LHCN-M2 (cell line): ENCODE measurements at regions not wholly inside any gene's neighbourhood (a gene's known extent, or its start where the extent isn't known, plus 50 kb on each side); places are given as distances from the start of the nearest gene placed in this dataset.
"Not testable (repeated sequence)": the region's sequence is repeated elsewhere in the genome, so short reads cannot be mapped to it uniquely, and the experiment has no call there.

ENCODE experiments used
- DNase-seq: peaks from one replicate; pipeline ENCODE4 v3.0.0-alpha.2; 2012; ENCODE audit warnings: low read depth

DNA sequence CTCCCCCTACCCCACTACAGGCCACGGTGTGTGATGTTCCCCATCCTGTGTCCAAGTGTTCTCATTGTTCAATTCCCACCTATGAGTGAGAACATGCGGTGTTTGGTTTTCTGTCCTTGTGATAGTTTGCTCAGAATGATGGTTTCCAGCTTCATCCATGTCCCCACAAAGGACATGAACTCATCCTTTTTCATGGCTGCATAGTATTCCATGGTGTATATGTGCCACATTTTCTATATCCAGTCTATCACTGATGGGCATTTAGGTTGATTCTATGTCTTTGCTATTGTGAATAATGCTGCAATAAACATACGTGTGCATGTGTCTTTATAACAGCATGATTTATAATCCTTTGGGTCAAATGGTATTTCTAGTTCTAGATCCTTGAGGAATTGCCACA is 573.4 kb downstream of the TMTC2 start:
- DNase-seq: not testable (repeated sequence)

DNA sequence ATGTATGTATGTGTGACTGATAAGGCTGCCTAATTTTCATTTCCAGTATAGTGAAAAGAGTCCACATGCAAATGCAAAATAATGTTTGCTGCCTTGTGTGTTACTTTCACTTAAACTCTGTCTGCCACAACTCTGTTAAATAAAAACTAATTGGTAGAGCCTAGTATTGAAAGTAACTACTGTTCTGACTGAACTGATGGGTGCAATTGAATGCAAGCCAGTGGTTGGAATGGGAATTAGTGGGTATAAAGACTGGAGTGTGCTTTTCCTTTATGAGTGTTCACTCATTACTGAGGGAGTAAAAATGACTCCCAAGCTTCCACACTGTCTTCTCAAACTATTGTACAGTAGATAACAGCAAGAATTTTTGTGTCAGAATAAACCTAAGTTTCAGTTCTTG is 571.0 kb downstream of the TMTC2 start:
- DNase-seq: no peak

DNA sequence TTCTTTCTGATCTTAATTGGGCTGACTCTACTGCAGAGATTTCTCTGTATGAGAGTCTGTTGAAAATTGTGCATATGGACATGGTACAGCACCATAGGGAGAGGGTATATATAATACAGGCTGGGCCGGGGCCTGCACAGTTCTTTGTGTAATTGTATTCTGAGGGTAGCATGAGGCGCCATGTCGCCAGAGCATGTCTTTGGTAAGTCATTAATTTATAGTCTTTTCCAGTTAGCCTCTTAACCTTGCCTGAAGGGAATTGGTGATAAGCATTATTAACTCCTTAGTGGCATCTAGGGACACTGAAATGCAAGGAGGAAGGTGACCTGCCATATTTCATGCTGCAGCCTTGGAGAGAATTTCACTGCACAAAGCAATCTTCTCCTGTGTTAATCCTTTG is 569.9 kb downstream of the TMTC2 start:
- DNase-seq: no peak

GRCh38 chr12:83250866-83251265 is 564.2 kb downstream of the TMTC2 start:
- no peak for DNase-seq

- DNase-seq: no peak
Observed at GRCh38 chr12:83245156-83245555, 558.5 kb downstream of the TMTC2 start.

DNA sequence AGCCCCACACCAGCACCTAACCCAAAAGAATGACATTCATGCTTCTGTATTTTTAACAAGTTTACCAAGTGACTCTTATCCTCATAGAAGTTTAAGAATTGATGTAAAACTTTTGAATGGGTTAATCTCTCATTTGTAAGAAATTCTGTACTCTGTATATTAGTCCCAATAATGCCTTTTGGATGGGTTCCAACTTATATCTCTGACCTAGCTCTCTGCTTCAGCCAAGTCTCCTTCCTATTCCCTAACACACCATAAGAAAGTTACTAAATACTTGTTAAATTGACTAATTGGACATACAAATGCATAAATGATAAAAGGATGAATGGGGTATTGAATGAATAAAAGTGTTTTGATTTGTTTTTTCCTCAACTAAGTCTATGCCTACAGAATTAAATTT is 557.3 kb downstream of the TMTC2 start:
- no peak for DNase-seq

GRCh38 chr12:83233987-83234386 is 547.3 kb downstream of the TMTC2 start:
- DNase-seq: not testable (repeated sequence)

DNA sequence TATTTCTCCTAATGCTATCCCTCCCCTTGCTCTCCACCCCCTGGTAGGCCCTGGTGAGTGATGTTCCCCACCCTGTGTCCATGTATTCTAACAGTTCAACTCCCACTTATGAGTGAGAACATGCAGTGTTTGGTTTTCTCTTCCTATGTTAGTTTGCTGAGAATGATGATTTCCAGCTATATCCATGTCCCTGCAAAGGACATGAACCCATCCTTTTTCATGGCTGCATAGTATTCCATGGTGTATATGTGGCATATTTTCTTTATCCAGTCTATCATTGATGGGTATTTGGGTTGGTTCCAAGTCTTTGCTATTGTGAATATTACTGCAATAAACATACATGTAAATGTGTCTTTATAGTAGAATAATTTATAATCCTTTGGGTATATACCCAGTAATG is 540.3 kb downstream of the TMTC2 start:
- DNase-seq: not testable (repeated sequence)

GRCh38 chr12:83225806-83226205 is 539.1 kb downstream of the TMTC2 start:
- no peak for DNase-seq

DNA sequence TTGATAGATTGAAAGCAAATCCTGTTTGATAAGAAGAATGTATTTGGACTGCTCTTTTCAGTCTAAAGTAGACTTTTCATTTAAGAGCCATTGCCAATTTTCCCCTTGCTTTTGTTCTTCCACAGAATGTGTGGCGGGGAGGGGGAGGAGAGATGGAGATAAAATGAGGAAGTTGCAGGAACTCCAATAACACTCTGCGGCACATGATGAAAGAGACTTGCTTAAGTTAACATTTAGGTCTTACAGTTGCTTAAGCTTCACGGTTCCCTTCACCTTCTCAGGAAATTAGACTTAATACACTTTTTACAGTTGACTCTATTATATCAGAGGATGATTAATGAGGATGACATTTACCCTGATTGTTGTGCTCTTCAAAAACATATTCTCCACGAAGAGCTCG is 537.3 kb downstream of the TMTC2 start:
- DNase-seq: no peak

GRCh38 chr12:83220774-83221173 is 534.1 kb downstream of the TMTC2 start:
- no peak for DNase-seq

- no peak for DNase-seq
Observed at GRCh38 chr12:83216230-83216629, 529.5 kb downstream of the TMTC2 start.

GRCh38 chr12:83214185-83214584 is 527.5 kb downstream of the TMTC2 start:
- DNase-seq: no peak

GRCh38 chr12:83210933-83211332 is 524.2 kb downstream of the TMTC2 start:
- no peak for DNase-seq

- no peak for DNase-seq
Observed at GRCh38 chr12:83199069-83199468, 512.4 kb downstream of the TMTC2 start.

DNA sequence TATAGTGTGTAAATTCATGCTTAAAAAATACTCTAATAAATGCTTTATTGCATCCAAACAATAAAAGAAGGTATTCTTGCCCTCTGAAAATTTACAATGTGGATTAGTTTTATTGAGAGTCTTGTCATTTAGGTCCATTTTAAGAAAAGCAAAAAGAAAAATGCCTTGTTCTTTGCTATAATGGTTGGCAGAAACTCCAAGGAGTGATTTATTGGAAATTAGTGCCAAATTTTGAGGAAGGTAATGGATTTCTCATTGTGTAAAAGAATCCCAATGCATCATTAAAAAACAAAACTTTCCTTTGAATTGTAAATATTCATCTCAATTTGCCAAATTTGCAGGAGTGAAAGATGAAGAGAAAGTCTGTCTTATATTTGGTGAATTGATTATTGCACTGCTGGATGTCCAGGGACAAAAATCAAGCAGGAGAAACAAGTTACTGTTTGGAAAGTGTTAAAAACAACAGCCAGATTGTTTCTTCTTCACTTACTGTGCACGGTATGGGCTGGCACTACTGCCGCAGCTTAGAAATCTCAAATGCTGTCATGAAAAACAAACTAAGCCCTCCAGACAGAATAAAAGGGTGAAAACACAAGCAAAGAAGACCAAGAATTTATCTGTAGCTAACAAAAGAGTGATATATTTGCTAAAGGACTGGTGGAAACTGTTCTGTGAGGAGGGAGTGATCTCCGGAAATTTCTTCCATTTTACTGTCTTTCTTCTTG is 511.7 kb downstream of the TMTC2 start:
- DNase-seq: no peak

GRCh38 chr12:83197483-83197914 is 510.8 kb downstream of the TMTC2 start:
- DNase-seq: no peak

DNA sequence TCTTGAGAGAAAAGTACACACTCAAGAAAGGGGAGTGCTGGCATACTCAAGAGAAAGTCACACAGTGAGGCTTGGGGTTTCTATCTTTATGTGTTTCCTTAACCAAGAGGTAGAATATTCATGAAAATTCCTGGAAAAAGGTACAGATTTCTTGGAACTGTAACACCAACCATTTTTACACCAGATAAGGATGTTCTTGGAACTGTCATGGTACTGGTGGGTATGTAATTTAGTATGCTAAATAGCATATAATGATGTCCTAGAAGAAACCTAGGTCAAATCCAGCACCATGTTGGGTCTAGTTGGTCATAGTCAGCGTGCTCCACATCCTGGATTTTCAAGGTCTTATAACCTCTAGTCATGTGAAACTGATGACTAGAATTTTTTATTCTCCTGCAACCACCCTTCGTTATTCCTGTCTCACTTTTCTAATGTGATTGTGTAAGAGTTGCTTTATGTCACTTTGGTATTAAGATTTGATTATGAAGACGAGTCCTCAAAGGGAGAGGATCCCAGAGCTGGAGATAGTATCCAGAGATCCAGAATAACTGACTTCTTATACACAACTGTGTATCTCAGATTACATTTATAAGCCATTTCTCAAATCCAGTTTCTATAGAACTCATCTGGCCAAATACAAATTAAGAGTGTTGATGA is 510.1 kb downstream of the TMTC2 start:
- DNase-seq: no peak

DNA sequence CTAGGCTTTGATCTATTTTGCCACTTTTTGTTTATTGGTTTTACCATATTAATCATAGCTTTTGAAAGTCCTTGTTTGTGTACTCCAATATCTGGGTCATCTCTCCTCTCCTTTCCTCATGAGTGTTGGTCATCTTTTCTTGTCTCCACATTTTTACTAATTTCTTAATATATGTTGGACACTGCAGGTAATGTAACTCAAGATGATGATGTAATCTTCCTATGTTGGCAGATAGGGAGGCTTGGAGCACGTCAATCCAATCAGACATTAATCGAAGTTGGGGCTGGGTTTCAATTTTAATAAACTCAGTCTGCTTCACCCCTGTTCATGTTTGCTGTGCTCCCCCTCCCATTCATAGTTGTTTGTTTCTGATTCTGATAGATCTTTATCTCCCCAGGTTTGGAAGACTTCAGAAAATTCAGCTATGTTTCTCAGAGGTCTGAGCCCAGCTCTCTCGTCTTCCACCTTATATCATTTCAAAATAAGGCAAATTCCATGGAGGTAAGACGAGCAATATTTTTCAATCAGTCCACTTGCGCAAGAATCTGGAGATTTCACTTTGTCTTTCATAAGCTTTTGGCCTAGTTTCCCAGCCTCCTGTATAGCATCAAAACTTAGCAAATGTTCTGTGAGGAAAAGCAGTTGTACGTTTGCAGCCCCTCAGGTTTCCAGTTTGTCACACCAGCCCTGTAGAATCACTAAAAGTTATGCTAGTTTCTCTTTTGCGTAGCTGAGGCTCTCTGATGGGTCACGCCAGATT is 504.1 kb downstream of the TMTC2 start:
- no peak for DNase-seq

GRCh38 chr12:83186419-83186818 is 499.7 kb downstream of the TMTC2 start:
- no peak for DNase-seq

DNA sequence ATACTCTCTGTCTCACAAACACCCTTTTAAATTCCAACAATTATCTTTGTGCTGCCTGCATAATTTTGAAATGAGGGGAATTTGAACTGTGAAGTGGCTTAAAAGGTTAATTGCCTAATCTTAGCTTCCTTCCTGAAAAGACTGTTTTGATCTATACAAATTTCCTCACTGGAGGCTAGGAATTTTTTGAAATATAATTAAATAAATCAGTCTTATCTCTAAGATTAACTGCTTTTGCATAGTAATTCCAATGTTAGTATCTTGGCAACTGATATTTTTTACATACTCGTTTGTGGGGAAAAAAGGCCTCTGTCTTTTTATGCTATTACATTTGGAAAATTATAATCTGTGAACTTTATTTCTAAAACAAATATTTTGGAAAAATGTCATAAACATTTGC is 498.5 kb downstream of the TMTC2 start:
- no peak for DNase-seq
